ENCODE measurements at regions not wholly inside any gene's neighbourhood (a gene's known extent, or its start where the extent isn't known, plus 50 kb on each side); places are given as distances from the start of the nearest gene placed in this dataset.
A peak's percentile ranks its signal among the peaks of the same experiment; 100 is the strongest.

DNA sequence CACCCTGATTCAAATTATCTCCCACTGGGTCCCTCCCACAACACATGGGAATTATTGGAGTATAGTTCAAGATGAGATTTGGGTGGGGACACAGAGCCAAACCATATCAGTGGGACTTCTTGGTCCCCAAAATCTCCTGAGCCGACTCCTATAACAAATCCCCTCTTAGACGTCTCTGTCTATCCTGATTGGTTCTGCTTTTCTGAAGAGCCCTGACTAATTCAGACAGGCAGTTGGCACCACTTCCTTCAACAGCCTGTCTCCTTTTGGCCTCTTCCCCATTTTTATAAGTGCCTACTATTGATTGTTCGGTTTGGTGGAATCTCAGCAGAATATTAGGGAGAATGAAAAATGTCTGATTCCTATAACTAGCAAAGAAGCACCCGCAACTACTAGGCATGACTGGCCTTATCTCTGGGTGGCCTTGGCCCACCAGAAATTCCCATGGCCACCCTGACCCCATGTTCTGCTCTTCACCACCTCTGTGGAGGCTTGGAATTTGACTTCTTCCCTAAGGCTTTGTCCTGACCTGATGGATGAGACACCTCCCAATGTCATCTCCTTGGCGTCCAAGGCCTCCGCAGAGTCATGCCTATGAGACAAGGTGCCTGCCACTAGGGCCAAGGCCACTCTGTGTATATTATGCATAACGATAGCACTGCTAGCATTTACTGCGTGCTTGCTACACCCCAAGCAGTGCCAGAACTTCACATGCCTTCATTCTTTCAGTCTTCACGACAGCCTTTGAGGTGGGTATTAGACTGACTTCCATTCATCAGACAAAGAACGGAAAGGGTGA lies 218.9 kb upstream of the COPS8 start:
- no peaks in the 10 kb centered on the region for H4K20me1 ChIP-seq (ENCODE audit: control insufficient read depth, extremely low read depth, insufficient read depth, low read length)
- no peaks in the 10 kb centered on the region for H3K36me3 ChIP-seq (ENCODE audit: control insufficient read depth, insufficient read depth, low read length)
- H3K9ac ChIP-seq (ENCODE audit: insufficient read depth, low read length) = no peak overlapping the region
- peaks cover 3% of the 10 kb centered on the region for H3K4me1 ChIP-seq (ENCODE audit: control insufficient read depth, extremely low read depth, insufficient read depth, low read length)
- no peak for TF ChIP-seq EZH2 (IDR thresholded peaks at IDR 0.05; ENCODE audit: low read length, missing control alignments)
- TF ChIP-seq, protein P1, sequence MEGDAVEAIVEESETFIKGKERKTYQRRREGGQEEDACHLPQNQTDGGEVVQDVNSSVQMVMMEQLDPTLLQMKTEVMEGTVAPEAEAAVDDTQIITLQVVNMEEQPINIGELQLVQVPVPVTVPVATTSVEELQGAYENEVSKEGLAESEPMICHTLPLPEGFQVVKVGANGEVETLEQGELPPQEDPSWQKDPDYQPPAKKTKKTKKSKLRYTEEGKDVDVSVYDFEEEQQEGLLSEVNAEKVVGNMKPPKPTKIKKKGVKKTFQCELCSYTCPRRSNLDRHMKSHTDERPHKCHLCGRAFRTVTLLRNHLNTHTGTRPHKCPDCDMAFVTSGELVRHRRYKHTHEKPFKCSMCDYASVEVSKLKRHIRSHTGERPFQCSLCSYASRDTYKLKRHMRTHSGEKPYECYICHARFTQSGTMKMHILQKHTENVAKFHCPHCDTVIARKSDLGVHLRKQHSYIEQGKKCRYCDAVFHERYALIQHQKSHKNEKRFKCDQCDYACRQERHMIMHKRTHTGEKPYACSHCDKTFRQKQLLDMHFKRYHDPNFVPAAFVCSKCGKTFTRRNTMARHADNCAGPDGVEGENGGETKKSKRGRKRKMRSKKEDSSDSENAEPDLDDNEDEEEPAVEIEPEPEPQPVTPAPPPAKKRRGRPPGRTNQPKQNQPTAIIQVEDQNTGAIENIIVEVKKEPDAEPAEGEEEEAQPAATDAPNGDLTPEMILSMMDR (conservative IDR thresholded peaks at IDR 0.05 in 1 of 2, IDR thresholded peaks at IDR 0.05 in 1 of 2; ENCODE audit: low read depth in 1 of 2, low read length in 2 of 2) = no peak
- H3K4me3 ChIP-seq (replicated peaks in 1 of 4; ENCODE audit: control extremely low read depth in 1 of 4, insufficient read depth in 1 of 4, low read depth in 3 of 4, low read length in 4 of 4) = no peak overlapping the region
- DNase-seq (ENCODE audit: low read depth in 2 of 2) = no peak
- no peaks in the 10 kb centered on the region for H3K79me2 ChIP-seq (ENCODE audit: control insufficient read depth, insufficient read depth, low read length)
- H2AFZ ChIP-seq (ENCODE audit: low read length) = no peak overlapping the region
- H3K9me3 ChIP-seq (ENCODE audit: control insufficient read depth, insufficient read depth, low read depth, low read length) = no peaks in the 10 kb centered on the region
- H3K27ac ChIP-seq (ENCODE audit: insufficient read depth, low read length) = no peak overlapping the region
- no peak overlapping the region for H3K4me2 ChIP-seq (ENCODE audit: extremely low read depth, insufficient read depth, low read length)
- no peaks in the 10 kb centered on the region for H3K27me3 ChIP-seq (ENCODE audit: control insufficient read depth, insufficient read depth, low read length)

DNA sequence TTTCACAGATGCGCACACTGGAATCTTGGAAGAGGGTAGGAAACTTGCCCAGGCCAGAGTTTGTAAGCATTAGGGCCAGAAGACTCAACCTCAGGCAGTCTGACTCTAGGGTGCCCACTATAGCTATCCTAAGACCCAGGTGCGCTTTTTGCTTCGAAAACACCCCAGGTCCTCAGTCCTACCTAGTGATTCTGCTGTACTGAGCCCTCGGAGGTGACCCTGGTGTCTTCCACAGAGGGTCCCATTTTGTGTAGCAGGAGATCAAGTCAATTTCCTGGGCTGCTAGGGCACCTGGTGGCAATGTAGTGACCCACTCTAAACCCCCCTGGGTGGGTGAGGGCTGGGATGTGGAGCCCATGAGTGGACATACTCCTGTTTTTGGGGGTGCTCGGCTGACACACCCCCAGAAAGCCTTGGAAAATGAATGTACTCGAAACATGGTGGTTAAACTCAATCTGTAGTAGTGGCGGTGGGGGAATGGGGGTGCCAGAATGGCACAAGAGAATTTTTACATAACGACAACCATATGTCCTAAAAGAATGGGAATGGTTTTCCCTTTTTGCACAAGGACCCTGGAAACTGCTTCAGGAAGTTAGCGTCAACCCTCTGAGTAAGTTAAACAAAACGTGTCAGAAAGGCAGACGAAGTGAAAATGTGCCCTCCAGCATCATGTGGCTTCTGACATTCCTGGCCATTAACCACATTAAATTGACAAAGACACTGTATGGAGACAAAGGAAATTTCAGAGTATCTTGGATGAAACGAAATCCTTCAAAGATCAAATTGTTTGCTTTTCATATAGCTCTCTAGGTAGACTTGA lies 218.0 kb upstream of the COPS8 start:
- no peaks in the 10 kb centered on the region for H3K36me3 ChIP-seq (ENCODE audit: control insufficient read depth, insufficient read depth, low read length)
- no peak overlapping the region for H3K4me2 ChIP-seq (ENCODE audit: extremely low read depth, insufficient read depth, low read length)
- no peaks in the 10 kb centered on the region for H3K79me2 ChIP-seq (ENCODE audit: control insufficient read depth, insufficient read depth, low read length)
- DNase-seq (ENCODE audit: low read depth in 2 of 2) = peak in 1 of 2 donors; percentile 36
- H3K9me3 ChIP-seq (ENCODE audit: control insufficient read depth, insufficient read depth, low read depth, low read length) = no peaks in the 10 kb centered on the region
- peaks cover 3% of the 10 kb centered on the region for H3K4me1 ChIP-seq (ENCODE audit: control insufficient read depth, extremely low read depth, insufficient read depth, low read length)
- no peaks in the 10 kb centered on the region for H4K20me1 ChIP-seq (ENCODE audit: control insufficient read depth, extremely low read depth, insufficient read depth, low read length)
- no peak overlapping the region for H3K27ac ChIP-seq (ENCODE audit: insufficient read depth, low read length)
- TF ChIP-seq, protein P1 (conservative IDR thresholded peaks at IDR 0.05 in 1 of 2, IDR thresholded peaks at IDR 0.05 in 1 of 2; ENCODE audit: low read depth in 1 of 2, low read length in 2 of 2) = no peak
- TF ChIP-seq EZH2 (IDR thresholded peaks at IDR 0.05; ENCODE audit: low read length, missing control alignments) = no peak
- no peak overlapping the region for H3K9ac ChIP-seq (ENCODE audit: insufficient read depth, low read length)
- H2AFZ ChIP-seq (ENCODE audit: low read length) = no peak overlapping the region
- H3K4me3 ChIP-seq (replicated peaks in 1 of 4; ENCODE audit: control extremely low read depth in 1 of 4, insufficient read depth in 1 of 4, low read depth in 3 of 4, low read length in 4 of 4) = no peak overlapping the region
- no peaks in the 10 kb centered on the region for H3K27me3 ChIP-seq (ENCODE audit: control insufficient read depth, insufficient read depth, low read length)

DNA sequence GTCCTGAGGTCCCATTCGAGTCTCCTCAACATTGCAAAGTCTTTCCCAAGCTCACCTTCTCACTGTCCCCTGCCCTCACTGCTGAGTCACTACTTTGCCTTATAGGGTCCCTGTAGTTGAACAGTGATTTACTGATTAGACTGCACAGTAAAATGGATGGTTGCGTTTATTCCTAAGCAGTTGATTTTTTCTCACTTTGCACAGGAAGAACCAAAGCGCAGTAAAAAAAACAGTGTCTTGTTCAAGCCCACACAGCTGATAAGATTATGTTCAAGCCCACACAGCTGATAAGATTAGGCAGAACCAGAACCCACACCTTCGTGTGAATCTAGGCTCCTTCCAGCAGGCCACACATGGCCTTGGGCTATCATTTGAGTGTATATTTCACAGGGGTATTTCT lies 215.3 kb upstream of the COPS8 start:
- peak in 1 of 2 donors; percentile 27 for DNase-seq (ENCODE audit: low read depth in 2 of 2)
- Histone ChIP-seq H3K79me2 (ENCODE audit: control insufficient read depth, insufficient read depth, low read length) (no peaks in the 10 kb centered on the region), H3K4me3 (replicated peaks in 1 of 4; ENCODE audit: control extremely low read depth in 1 of 4, insufficient read depth in 1 of 4, low read depth in 3 of 4, low read length in 4 of 4) (no peak overlapping the region), H3K4me1 (ENCODE audit: control insufficient read depth, extremely low read depth, insufficient read depth, low read length) (no peaks in the 10 kb centered on the region), H3K9me3 (ENCODE audit: control insufficient read depth, insufficient read depth, low read depth, low read length) (no peaks in the 10 kb centered on the region), H2AFZ (ENCODE audit: low read length) (no peak overlapping the region), H3K36me3 (ENCODE audit: control insufficient read depth, insufficient read depth, low read length) (no peaks in the 10 kb centered on the region), H3K27me3 (ENCODE audit: control insufficient read depth, insufficient read depth, low read length) (no peaks in the 10 kb centered on the region), H3K27ac (ENCODE audit: insufficient read depth, low read length) (no peak overlapping the region), H3K4me2 (ENCODE audit: extremely low read depth, insufficient read depth, low read length) (no peak overlapping the region), H3K9ac (ENCODE audit: insufficient read depth, low read length) (no peak overlapping the region), H4K20me1 (ENCODE audit: control insufficient read depth, extremely low read depth, insufficient read depth, low read length) (no peaks in the 10 kb centered on the region)
- TF ChIP-seq EZH2 (IDR thresholded peaks at IDR 0.05; ENCODE audit: low read length, missing control alignments) = no peak
- TF ChIP-seq, protein P1 (conservative IDR thresholded peaks at IDR 0.05 in 1 of 2, IDR thresholded peaks at IDR 0.05 in 1 of 2; ENCODE audit: low read depth in 1 of 2, low read length in 2 of 2) = no peak

Measured in fibroblast of lung (primary cell).